Thymus (tissue), 11 donors: ENCODE measurements at regions not wholly inside any gene's neighbourhood (a gene's known extent, or its start where the extent isn't known, plus 50 kb on each side); places are given as distances from the start of the nearest gene placed in this dataset.
"Not testable (repeated sequence)": the region's sequence is repeated elsewhere in the genome, so short reads cannot be mapped to it uniquely, and the experiment has no call there.

Experiments used
- DNase-seq, 9 donors: peaks; one replicate each; pipeline ENCODE4 v3.0.0-alpha.2; 2013; ENCODE audit warnings: low spot score in 9 of 9, low read depth in 6 of 9, missing footprints in 1 of 9
- H3K27ac ChIP-seq, 2 donors: one replicate each; pipeline ENCODE4 v1.5.1; 2013; ENCODE audit warnings: control low read depth in 1 of 2, low read depth in 1 of 2, low read length in 1 of 2, mild to moderate bottlenecking in 1 of 2, moderate library complexity in 1 of 2
- H3K27me3 ChIP-seq, 2 donors: one replicate each; pipeline ENCODE4 v1.5.1; 2013; ENCODE audit warnings: low read length in 1 of 2; ENCODE audit not compliant: control insufficient read depth in 2 of 2, insufficient read depth in 1 of 2
- H3K36me3 ChIP-seq, 2 donors: one replicate each; pipeline ENCODE4 v1.5.1; 2013; ENCODE audit warnings: low read length in 1 of 2, mild to moderate bottlenecking in 1 of 2, moderate library complexity in 1 of 2; ENCODE audit not compliant: control insufficient read depth in 2 of 2, insufficient read depth in 2 of 2
- H3K4me1 ChIP-seq, 2 donors: one replicate each; pipeline ENCODE4 v1.5.1; 2013; ENCODE audit warnings: low read length in 2 of 2; ENCODE audit not compliant: control insufficient read depth in 2 of 2, insufficient read depth in 2 of 2
- H3K4me3 ChIP-seq, 2 donors: one replicate each; pipeline ENCODE4 v1.5.1; 2013; ENCODE audit warnings: low read length in 2 of 2, control low read depth in 1 of 2, mild to moderate bottlenecking in 1 of 2
- H3K9me3 ChIP-seq, 2 donors: one replicate each; pipeline ENCODE4 v1.5.1; 2013; ENCODE audit warnings: low read length in 1 of 2, mild to moderate bottlenecking in 1 of 2; ENCODE audit not compliant: control insufficient read depth in 2 of 2, insufficient read depth in 1 of 2
- WGBS: extraction: QIAGEN DNeasy Blood & Tissue Kit; methylation state at CpG from one replicate; pipeline ENCODE4 v1.1.7; 2013; 5-methylcytosine and 5-hydroxymethylcytosine counted together
- donor health status: healthy.

DNA sequence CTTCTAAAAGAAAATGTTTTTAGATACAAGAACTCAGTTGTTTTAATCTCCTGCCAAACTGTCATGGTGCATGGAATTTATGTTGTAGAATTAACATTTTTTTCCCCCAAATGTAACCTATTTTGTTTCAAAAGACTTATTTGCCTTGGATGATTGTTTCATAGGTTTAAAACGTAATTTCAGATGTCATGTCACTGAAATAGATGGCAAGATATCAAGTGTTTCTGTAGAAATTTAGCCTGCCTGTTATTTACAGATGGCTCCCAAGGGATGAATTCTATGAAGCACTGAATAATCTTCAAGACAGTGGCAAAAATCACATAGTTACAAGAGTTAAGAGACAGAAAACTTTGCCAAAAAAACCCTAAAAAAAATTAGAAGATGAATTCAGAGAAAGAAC is 1484.6 kb downstream of the OLFM4 start:
- H3K9me3 ChIP-seq, result no peaks in the 10 kb centered on the region
- H3K4me3 ChIP-seq, result no peak overlapping the region
- 74% methylated on average over 1 of the region's 1 CpG for WGBS
- H3K4me1 ChIP-seq, result no peaks in the 10 kb centered on the region
- no peak for DNase-seq
- no peaks in the 10 kb centered on the region for H3K27me3 ChIP-seq
- H3K36me3 ChIP-seq, result no peaks in the 10 kb centered on the region
- no peak overlapping the region for H3K27ac ChIP-seq

DNA sequence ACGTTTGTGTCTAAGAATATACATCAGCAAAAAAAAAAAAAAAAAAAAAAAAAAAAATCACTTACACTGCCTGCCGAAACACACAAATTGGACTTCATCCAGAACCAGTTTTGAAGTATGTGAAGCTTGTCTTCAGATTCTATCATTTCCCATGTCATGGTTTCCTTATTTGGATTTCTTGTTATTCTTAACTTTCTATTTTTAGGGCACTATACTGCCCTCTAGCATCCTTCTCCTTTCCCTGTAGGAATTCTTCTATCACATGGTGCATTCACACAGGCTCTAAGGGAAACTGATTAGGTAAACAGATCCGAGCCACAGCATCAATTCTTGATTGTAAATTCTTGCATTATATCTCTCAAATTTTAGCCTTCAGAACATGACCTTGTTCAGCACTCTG is 1507.5 kb downstream of the OLFM4 start:
- H3K27me3 ChIP-seq, result no peaks in the 10 kb centered on the region
- H3K27ac ChIP-seq, result no peak overlapping the region
- H3K4me1 ChIP-seq, result no peaks in the 10 kb centered on the region
- no peaks in the 10 kb centered on the region for H3K36me3 ChIP-seq
- no peaks in the 10 kb centered on the region for H3K9me3 ChIP-seq
- no peak for DNase-seq
- WGBS, result 75% methylated on average over 3 of the region's 3 CpGs
- H3K4me3 ChIP-seq, result no peak overlapping the region

DNA sequence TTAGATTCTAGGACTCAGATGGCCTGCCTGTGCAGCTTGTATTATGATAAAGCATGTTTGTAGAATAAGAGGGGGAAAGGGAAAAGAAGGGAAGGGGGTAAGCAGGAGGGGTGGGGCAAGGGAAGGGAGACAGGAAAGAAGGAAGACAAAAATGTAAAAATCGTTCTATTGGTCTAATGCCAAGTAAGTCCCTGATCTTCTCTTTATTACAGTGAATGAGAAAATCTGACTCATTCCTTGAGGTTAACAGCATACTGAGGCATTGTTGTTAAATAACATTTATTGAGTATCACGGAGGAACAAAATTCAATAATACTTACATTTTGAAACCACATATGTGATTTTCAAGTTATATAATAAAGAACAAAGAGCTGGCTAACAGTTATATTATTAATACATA is 1534.7 kb downstream of the OLFM4 start:
- Histone ChIP-seq H3K4me1 (no peaks in the 10 kb centered on the region), H3K36me3 (no peaks in the 10 kb centered on the region), H3K27ac (no peak overlapping the region), H3K4me3 (no peak overlapping the region), H3K9me3 (peaks cover 0 to 1% of the 10 kb centered on the region in 2 donors), H3K27me3 (no peaks in the 10 kb centered on the region)
- WGBS, result 79% methylated on average over 2 of the region's 2 CpGs
- DNase-seq, result no peak

DNA sequence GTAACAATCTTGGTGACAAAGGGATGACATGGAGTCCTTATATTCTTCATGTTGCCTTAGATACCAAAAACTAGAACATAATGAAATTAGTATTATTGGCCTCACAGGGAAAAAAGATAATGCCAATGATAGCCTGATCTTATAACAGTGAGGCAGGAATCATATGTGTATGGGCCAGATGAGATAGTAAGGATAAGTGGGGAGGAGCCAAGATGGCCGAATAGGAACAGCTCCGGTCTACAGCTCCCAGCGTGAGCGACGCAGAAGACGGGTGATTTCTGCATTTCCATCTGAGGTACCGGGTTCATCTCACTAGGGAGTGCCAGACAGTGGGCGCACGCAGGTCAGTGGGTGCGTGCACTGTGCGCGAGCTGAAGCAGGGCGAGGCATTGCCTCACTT is 1543.4 kb downstream of the OLFM4 start:
- not testable (repeated sequence) for H3K27ac ChIP-seq, H3K4me3 ChIP-seq, H3K4me1 ChIP-seq, H3K9me3 ChIP-seq, DNase-seq, H3K36me3 ChIP-seq, H3K27me3 ChIP-seq
- WGBS, result 93% methylated on average over 13 of the region's 13 CpGs

DNA sequence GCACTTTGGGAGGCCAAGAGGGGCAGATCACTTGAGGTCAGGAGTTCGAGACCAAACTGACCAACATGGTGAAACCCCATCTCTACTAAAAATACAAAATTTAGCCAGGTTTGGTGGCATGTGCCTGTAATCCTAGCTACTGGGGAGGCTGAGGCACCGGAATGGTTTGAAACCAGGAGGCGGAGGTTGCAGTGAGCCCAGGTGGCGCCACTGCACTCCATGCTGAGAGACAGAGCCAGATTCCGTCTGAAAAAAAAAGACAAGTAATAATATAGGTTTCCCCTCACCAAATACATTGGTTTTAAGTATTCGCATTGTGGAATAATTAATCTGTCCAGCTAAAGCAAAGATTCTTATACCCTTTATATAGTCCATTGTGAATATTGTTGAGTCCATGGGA is 1544.6 kb downstream of the OLFM4 start:
- H3K4me1 ChIP-seq, result no peaks in the 10 kb centered on the region
- H3K36me3 ChIP-seq, result no peaks in the 10 kb centered on the region
- no peaks in the 10 kb centered on the region for H3K27me3 ChIP-seq
- no peaks in the 10 kb centered on the region for H3K9me3 ChIP-seq
- H3K4me3 ChIP-seq, result no peak overlapping the region
- no peak overlapping the region for H3K27ac ChIP-seq
- 97% methylated on average over 6 of the region's 6 CpGs for WGBS
- DNase-seq, result no peak

DNA sequence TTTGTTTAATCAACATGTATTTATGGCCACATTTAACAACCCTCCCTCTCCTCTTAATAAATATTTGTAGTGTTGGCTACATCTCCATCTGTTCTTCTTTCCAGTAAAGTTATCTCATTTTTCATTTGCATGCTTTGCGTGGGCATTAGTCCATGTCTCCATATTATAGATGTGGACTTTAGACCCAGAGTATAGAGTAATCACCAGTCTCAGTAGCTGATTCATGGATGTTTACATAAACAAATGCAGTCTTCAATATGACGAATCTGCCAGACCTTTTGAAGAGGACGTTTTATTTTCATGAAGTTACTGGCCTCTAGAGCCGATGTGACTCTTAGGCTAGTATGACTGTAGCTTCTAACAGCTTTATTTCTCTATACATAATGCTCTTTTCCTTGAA is 1546.2 kb downstream of the OLFM4 start:
- no peak overlapping the region for H3K4me3 ChIP-seq
- H3K9me3 ChIP-seq, result no peaks in the 10 kb centered on the region
- H3K27me3 ChIP-seq, result no peaks in the 10 kb centered on the region
- WGBS, result 94% methylated on average over 4 of the region's 4 CpGs
- no peak overlapping the region for H3K27ac ChIP-seq
- H3K36me3 ChIP-seq, result no peaks in the 10 kb centered on the region
- DNase-seq, result no peak
- H3K4me1 ChIP-seq, result no peaks in the 10 kb centered on the region

DNA sequence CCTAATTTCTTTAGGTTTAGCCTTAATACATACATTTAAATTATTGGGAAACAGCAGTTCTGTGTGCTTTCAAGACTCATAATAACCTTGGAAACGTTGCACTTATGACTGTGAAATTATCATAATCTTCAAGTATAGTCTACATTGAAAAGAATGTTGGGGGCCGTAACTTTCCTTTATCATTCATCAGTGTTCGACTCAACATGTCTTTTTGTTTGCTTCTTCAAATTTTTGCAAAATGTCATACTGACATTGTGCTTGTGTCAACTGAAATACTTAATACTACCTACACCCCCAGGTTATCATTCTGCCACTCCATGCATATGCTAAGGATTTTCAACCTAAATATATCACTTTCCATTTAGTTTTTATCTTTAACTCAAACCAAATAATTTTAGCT is 1562.9 kb downstream of the OLFM4 start:
- H3K4me3 ChIP-seq, result no peak overlapping the region
- H3K27me3 ChIP-seq, result no peaks in the 10 kb centered on the region
- H3K36me3 ChIP-seq, result no peaks in the 10 kb centered on the region
- no peak for DNase-seq
- no peak overlapping the region for H3K27ac ChIP-seq
- WGBS, result 87% methylated on average over 3 of the region's 3 CpGs
- peaks cover 0 to 15% of the 10 kb centered on the region in 2 donors for H3K9me3 ChIP-seq
- no peaks in the 10 kb centered on the region for H3K4me1 ChIP-seq

DNA sequence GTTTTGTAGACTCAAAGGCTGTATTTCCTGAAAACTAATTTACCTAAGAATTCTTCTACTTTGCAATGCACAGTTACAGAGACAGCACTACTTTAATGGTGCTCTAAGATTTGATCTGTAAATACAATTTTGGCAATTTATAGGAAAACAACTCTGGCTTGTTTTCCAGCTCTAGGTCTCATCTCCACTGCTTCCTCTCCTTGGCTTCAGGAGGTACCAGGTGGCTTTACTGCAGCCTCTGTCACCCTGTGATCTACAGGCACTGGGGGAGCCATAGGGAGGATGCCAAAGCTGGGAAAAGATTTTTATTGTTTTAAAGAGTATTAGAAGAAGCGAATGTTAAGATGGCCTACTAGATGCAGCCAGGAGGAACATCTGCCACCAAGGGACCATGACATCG is 1563.6 kb downstream of the OLFM4 start:
- peaks cover 0 to 15% of the 10 kb centered on the region in 2 donors for H3K9me3 ChIP-seq
- no peaks in the 10 kb centered on the region for H3K27me3 ChIP-seq
- H3K27ac ChIP-seq, result no peak overlapping the region
- no peak for DNase-seq
- H3K4me1 ChIP-seq, result no peaks in the 10 kb centered on the region
- H3K36me3 ChIP-seq, result no peaks in the 10 kb centered on the region
- no peak overlapping the region for H3K4me3 ChIP-seq
- WGBS, result 97% methylated on average over 2 of the region's 2 CpGs

DNA sequence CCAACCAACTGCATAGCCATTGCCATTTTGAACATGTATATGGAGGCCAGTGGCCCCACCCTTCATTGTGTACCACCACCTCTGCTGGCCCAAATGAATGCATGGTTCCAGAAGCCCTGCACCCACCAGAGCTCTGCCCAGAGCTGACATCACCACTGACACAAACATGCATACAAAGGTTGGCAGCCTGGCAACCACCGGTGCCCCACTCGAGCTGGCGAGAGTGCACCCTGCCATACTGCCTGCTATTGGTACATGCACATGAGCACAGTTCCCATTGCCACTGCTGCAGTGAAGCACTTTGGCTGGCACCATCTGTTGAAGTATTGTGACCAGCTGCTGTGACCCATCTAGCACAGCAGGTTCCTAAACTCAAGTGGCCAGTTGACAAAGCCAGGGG is 1564.9 kb downstream of the OLFM4 start:
- no peak overlapping the region for H3K4me3 ChIP-seq
- no peak overlapping the region for H3K27ac ChIP-seq
- no peaks in the 10 kb centered on the region for H3K4me1 ChIP-seq
- WGBS, result 97% methylated on average over 3 of the region's 3 CpGs
- H3K36me3 ChIP-seq, result no peaks in the 10 kb centered on the region
- H3K27me3 ChIP-seq, result no peaks in the 10 kb centered on the region
- no peak for DNase-seq
- peaks cover 0 to 15% of the 10 kb centered on the region in 2 donors for H3K9me3 ChIP-seq

DNA sequence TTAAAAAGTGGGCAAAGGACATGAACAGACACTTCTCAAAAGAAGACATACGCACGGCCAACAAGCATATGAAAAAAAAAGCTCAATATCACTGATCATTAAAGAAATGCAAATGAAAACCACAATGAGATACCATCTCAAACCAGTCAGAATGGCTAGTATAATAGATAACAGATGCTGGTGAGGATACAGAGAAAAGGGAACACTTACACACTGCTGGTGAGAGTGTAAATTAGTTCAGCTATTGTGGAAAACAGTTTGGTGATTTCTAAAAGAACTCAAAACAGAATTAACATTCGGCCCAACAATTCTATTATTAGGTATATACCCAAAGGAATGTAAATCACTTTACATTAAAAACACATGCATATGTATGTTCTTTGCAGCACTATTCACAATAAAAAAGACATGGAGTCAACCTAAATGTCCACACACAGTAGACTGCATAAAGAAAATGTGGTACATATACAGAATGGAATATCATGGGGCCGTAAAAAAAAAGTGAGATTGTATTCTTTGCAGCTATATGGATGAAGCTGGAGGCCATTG is 1569.0 kb downstream of the OLFM4 start:
- no peak overlapping the region for H3K4me3 ChIP-seq
- no peak for DNase-seq
- H3K27me3 ChIP-seq, result no peaks in the 10 kb centered on the region
- no peaks in the 10 kb centered on the region for H3K36me3 ChIP-seq
- H3K9me3 ChIP-seq, result peaks cover 0 to 11% of the 10 kb centered on the region in 2 donors
- no peaks in the 10 kb centered on the region for H3K4me1 ChIP-seq
- no peak overlapping the region for H3K27ac ChIP-seq
- 90% methylated on average over 4 of the region's 4 CpGs for WGBS
